ENCODE measurements at regions not wholly inside any gene's neighbourhood (a gene's known extent, or its start where the extent isn't known, plus 50 kb on each side); places are given as distances from the start of the nearest gene placed in this dataset.

DNA sequence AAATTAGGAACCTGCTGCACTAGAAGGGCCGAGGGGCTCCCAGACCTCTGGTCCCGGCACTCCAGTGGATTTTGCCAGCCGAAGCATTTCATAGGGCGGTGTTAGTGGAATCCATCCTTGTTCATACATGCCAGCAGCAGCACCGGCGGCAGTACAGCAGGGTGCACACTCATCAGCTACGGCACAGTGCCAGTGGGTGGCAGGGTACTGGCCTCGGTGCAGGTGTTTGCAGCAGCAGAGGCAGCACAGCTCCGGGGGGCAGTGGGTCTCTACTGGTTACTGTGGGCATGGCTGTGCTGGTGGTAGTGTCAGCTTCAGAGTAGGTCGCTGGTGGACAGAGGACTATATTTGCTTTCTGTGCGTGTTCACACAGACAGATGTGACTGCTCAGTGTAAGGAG is 985.7 kb downstream of the CDH8 start:
- no peak for DNase-seq (ENCODE audit: low read depth, low spot score)
- Histone ChIP-seq H3K27me3 (replicated peaks in 1 of 2; ENCODE audit: control insufficient read depth in 2 of 2, insufficient read depth in 2 of 2, low read length in 1 of 2) (no peaks in the 10 kb centered on the region), H2AFZ (ENCODE audit: control insufficient read depth, low read depth, low read length) (no peak overlapping the region), H3K36me3 (ENCODE audit: control insufficient read depth in 2 of 2, insufficient read depth in 2 of 2, low read length in 1 of 2) (no peaks in the 10 kb centered on the region), H3K9me3 (replicated peaks; ENCODE audit: control insufficient read depth, insufficient read depth, low read length) (no peaks in the 10 kb centered on the region), H3K4me3 (no peak overlapping the region), H3K79me2 (ENCODE audit: control insufficient read depth, insufficient read depth, low read length) (no peaks in the 10 kb centered on the region), H3K27ac (ENCODE audit: control insufficient read depth, insufficient read depth) (no peak overlapping the region), H3K4me2 (ENCODE audit: control insufficient read depth, insufficient read depth) (no peak overlapping the region), H4K20me1 (ENCODE audit: control insufficient read depth, insufficient read depth) (no peaks in the 10 kb centered on the region), H3K9ac (ENCODE audit: control insufficient read depth, insufficient read depth, low read length) (no peak overlapping the region), H3K4me1 (ENCODE audit: control insufficient read depth, insufficient read depth, low read length) (no peaks in the 10 kb centered on the region)
- BruUV-seq (replicated peaks), result no TSS peak
- ChIA-PET SMC1A (ENCODE audit: uncharacterized antibody, unreplicated experiment) (no interaction called here), CTCF (no interaction called here), RAD21 (ENCODE audit: unreplicated experiment) (no interaction called here), POLR2A (no interaction called here)
- no peak for TF ChIP-seq CHD2 (IDR thresholded peaks at IDR 0.05; ENCODE audit: borderline replicate concordance, low read depth, low read length)
- no peak for TF ChIP-seq SMC3 (IDR thresholded peaks at IDR 0.05; ENCODE audit: borderline replicate concordance, low read length)
- TF ChIP-seq, protein P1, sequence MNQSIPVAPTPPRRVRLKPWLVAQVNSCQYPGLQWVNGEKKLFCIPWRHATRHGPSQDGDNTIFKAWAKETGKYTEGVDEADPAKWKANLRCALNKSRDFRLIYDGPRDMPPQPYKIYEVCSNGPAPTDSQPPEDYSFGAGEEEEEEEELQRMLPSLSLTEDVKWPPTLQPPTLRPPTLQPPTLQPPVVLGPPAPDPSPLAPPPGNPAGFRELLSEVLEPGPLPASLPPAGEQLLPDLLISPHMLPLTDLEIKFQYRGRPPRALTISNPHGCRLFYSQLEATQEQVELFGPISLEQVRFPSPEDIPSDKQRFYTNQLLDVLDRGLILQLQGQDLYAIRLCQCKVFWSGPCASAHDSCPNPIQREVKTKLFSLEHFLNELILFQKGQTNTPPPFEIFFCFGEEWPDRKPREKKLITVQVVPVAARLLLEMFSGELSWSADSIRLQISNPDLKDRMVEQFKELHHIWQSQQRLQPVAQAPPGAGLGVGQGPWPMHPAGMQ (IDR thresholded peaks at IDR 0.05; ENCODE audit: borderline replicate concordance), result no peak
- ATAC-seq, result no peak
- WGBS (ENCODE audit: insufficient coverage, insufficient replicate concordance, low lambda C conversion rate, missing lambda C conversion rate), result 30% methylated on average over 11 of the region's 11 CpGs
- in situ Hi-C loops (cut with MboI), result no loop called here
- intact Hi-C loops (cut with micrococcal nuclease; ENCODE audit: unreplicated experiment), result no loop called here
- FAIRE-seq, result no peak

DNA sequence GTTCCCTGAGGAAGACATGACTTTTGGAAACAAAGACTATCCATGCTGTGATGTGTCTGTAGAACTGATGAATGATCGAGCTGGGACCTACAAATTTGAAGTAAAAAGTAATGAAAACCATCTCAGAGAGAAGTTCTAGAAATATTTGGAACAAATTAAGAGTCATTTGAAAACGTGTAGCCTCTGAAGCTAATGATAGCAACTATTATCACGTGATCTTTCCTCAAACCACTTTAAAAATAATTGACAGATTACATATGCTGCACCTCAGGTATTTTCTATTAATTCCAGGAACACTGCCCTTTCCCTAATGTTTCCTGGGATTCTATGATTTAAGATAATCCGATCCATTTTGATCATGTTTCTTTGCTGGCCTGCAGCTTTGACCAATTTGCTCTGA is 990.3 kb downstream of the CDH8 start:
- H3K27me3 ChIP-seq (replicated peaks in 1 of 2; ENCODE audit: control insufficient read depth in 2 of 2, insufficient read depth in 2 of 2, low read length in 1 of 2), result no peaks in the 10 kb centered on the region
- BruUV-seq (replicated peaks), result no TSS peak
- H3K27ac ChIP-seq (ENCODE audit: control insufficient read depth, insufficient read depth), result no peak overlapping the region
- H3K4me3 ChIP-seq, result no peak overlapping the region
- ChIA-PET CTCF (no interaction called here), RAD21 (ENCODE audit: unreplicated experiment) (no interaction called here), POLR2A (no interaction called here), SMC1A (ENCODE audit: uncharacterized antibody, unreplicated experiment) (no interaction called here)
- WGBS (ENCODE audit: insufficient coverage, insufficient replicate concordance, low lambda C conversion rate, missing lambda C conversion rate), result 0% methylated on average over 4 of the region's 4 CpGs
- in situ Hi-C loops (cut with MboI), result no loop called here
- H3K9ac ChIP-seq (ENCODE audit: control insufficient read depth, insufficient read depth, low read length), result no peak overlapping the region
- no peak for FAIRE-seq
- H3K4me1 ChIP-seq (ENCODE audit: control insufficient read depth, insufficient read depth, low read length), result no peaks in the 10 kb centered on the region
- no peaks in the 10 kb centered on the region for H3K79me2 ChIP-seq (ENCODE audit: control insufficient read depth, insufficient read depth, low read length)
- intact Hi-C loops (cut with micrococcal nuclease; ENCODE audit: unreplicated experiment), result no loop called here
- ATAC-seq, result no peak
- no peaks in the 10 kb centered on the region for H4K20me1 ChIP-seq (ENCODE audit: control insufficient read depth, insufficient read depth)
- H3K9me3 ChIP-seq (replicated peaks; ENCODE audit: control insufficient read depth, insufficient read depth, low read length), result no peaks in the 10 kb centered on the region
- H3K36me3 ChIP-seq (ENCODE audit: control insufficient read depth in 2 of 2, insufficient read depth in 2 of 2, low read length in 1 of 2), result no peaks in the 10 kb centered on the region
- no peak overlapping the region for H2AFZ ChIP-seq (ENCODE audit: control insufficient read depth, low read depth, low read length)
- H3K4me2 ChIP-seq (ENCODE audit: control insufficient read depth, insufficient read depth), result no peak overlapping the region
- no peak for DNase-seq (ENCODE audit: low read depth, low spot score)
- no peak for TF ChIP-seq EP300 (IDR thresholded peaks at IDR 0.05; ENCODE audit: borderline replicate concordance in 1 of 2, control insufficient read depth in 1 of 2, low read depth in 2 of 2, low read length in 2 of 2)
- TF ChIP-seq, protein P2, sequence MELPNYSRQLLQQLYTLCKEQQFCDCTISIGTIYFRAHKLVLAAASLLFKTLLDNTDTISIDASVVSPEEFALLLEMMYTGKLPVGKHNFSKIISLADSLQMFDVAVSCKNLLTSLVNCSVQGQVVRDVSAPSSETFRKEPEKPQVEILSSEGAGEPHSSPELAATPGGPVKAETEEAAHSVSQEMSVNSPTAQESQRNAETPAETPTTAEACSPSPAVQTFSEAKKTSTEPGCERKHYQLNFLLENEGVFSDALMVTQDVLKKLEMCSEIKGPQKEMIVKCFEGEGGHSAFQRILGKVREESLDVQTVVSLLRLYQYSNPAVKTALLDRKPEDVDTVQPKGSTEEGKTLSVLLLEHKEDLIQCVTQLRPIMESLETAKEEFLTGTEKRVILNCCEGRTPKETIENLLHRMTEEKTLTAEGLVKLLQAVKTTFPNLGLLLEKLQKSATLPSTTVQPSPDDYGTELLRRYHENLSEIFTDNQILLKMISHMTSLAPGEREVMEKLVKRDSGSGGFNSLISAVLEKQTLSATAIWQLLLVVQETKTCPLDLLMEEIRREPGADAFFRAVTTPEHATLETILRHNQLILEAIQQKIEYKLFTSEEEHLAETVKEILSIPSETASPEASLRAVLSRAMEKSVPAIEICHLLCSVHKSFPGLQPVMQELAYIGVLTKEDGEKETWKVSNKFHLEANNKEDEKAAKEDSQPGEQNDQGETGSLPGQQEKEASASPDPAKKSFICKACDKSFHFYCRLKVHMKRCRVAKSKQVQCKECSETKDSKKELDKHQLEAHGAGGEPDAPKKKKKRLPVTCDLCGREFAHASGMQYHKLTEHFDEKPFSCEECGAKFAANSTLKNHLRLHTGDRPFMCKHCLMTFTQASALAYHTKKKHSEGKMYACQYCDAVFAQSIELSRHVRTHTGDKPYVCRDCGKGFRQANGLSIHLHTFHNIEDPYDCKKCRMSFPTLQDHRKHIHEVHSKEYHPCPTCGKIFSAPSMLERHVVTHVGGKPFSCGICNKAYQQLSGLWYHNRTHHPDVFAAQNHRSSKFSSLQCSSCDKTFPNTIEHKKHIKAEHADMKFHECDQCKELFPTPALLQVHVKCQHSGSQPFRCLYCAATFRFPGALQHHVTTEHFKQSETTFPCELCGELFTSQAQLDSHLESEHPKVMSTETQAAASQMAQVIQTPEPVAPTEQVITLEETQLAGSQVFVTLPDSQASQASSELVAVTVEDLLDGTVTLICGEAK (IDR thresholded peaks at IDR 0.05; ENCODE audit: borderline replicate concordance), result no peak
- TF ChIP-seq ZNF217 (IDR thresholded peaks at IDR 0.05), result no peak
- no peak for TF ChIP-seq JUND (IDR thresholded peaks at IDR 0.05; ENCODE audit: low read depth, low read length)
- no peak for TF ChIP-seq HCFC1 (IDR thresholded peaks at IDR 0.05; ENCODE audit: low read length)
- TF ChIP-seq MEF2B (IDR thresholded peaks at IDR 0.05; ENCODE audit: partially characterized antibody, poor library complexity, severe bottlenecking), result no peak
- TF ChIP-seq ZNF24 (IDR thresholded peaks at IDR 0.05), result no peak
- no peak for TF ChIP-seq RUNX3 (IDR thresholded peaks at IDR 0.05; ENCODE audit: low read length)
- TF ChIP-seq WRNIP1 (IDR thresholded peaks at IDR 0.05; ENCODE audit: borderline replicate concordance, low read depth, low read length), result no peak
